Tibial nerve (tissue), 3 donors: ENCODE measurements at regions not wholly inside any gene's neighbourhood (a gene's known extent, or its start where the extent isn't known, plus 50 kb on each side); places are given as distances from the start of the nearest gene placed in this dataset.

Experiments
- CTCF ChIP-seq, 5 experiments: fragments of 200-600 bp in 3 of 5; fragments of 450-650 bp in 2 of 5; sonication (generic) in 3 of 5; IDR thresholded peaks; one replicate each; pipeline ENCODE4 v1.5.1; 2016 to 2019; ENCODE audit warnings: antibody characterized with exemption in 5 of 5, mild to moderate bottlenecking in 3 of 5, moderate library complexity in 2 of 5
- POLR2A ChIP-seq, 2 donors: fragments of 450-650 bp; IDR thresholded peaks; one replicate each; pipeline ENCODE4 v1.6.1; 2017; ENCODE audit warnings: antibody characterized with exemption in 2 of 2, mild to moderate bottlenecking in 2 of 2, moderate library complexity in 2 of 2

- TF ChIP-seq CTCF (IDR thresholded peaks at IDR 0.05): no peak
- no peak for TF ChIP-seq POLR2A (IDR thresholded peaks at IDR 0.05)
Measured at GRCh38 chr6:14795451-14795850, 450.4 kb upstream of the JARID2 start.
